Ascending aorta (tissue), 2 donors: ENCODE measurements at regions not wholly inside any gene's neighbourhood (a gene's known extent, or its start where the extent isn't known, plus 50 kb on each side); places are given as distances from the start of the nearest gene placed in this dataset.

Experiments used
- DNase-seq, 2 donors: peaks; one replicate each; pipeline ENCODE4 v3.0.0-alpha.2; 2019; ENCODE audit warnings: low spot score in 2 of 2
- H3K27ac ChIP-seq, 2 donors: fragments of 200-600 bp; sonication (generic); one replicate each; pipeline ENCODE4 v1.5.1; 2016 to 2017; ENCODE audit warnings: mild to moderate bottlenecking in 1 of 2
- H3K27me3 ChIP-seq: fragments of 200-600 bp; sonication (generic); one replicate; pipeline ENCODE4 v1.5.1; 2017
- H3K36me3 ChIP-seq, 2 donors: fragments of 200-600 bp; sonication (generic); one replicate each; pipeline ENCODE4 v1.5.1; 2016
- H3K4me1 ChIP-seq, 2 donors: fragments of 200-600 bp; sonication (generic); one replicate each; pipeline ENCODE4 v1.5.1; 2016 to 2017; ENCODE audit warnings: mild to moderate bottlenecking in 1 of 2
- H3K4me3 ChIP-seq, 2 donors: fragments of 200-600 bp; sonication (generic); one replicate each; pipeline ENCODE4 v1.5.1; 2016 to 2017; ENCODE audit warnings: mild to moderate bottlenecking in 1 of 2
- H3K9me3 ChIP-seq, 2 donors: fragments of 200-600 bp; sonication (generic); one replicate each; pipeline ENCODE4 v1.5.1; 2016
- CTCF ChIP-seq, 3 experiments: fragments of 200-600 bp in 2 of 3; fragments of 450-650 bp in 1 of 3; sonication (generic) in 2 of 3; IDR thresholded peaks; one replicate each; pipeline ENCODE4 v1.5.1; 2016 to 2019; ENCODE audit warnings: antibody characterized with exemption in 3 of 3, mild to moderate bottlenecking in 1 of 3, moderate library complexity in 1 of 3
- intact Hi-C: fragments of 100-400 bp; cut with DNase I; formaldehyde crosslinking; loops from one replicate; pipeline ENCODE4 v1.15.1; 2023

GRCh38 chr2:16249246-16250055 lies 309.1 kb downstream of the MYCN start:
- Histone ChIP-seq H3K9me3 (no peaks in the 10 kb centered on the region), H3K27ac (no peak overlapping the region), H3K27me3 (no peaks in the 10 kb centered on the region), H3K4me3 (no peak overlapping the region), H3K36me3 (no peaks in the 10 kb centered on the region), H3K4me1 (no peaks in the 10 kb centered on the region)
- no peak for TF ChIP-seq CTCF (IDR thresholded peaks at IDR 0.05)
- intact Hi-C loops = no loop called here
- no peak for DNase-seq

GRCh38 chr2:16248571-16249105 lies 308.3 kb downstream of the MYCN start:
- H3K4me3 ChIP-seq = no peak overlapping the region
- intact Hi-C loops = no loop called here
- H3K4me1 ChIP-seq = no peaks in the 10 kb centered on the region
- no peaks in the 10 kb centered on the region for H3K27me3 ChIP-seq
- no peaks in the 10 kb centered on the region for H3K9me3 ChIP-seq
- no peak for TF ChIP-seq CTCF (IDR thresholded peaks at IDR 0.05)
- H3K36me3 ChIP-seq = no peaks in the 10 kb centered on the region
- no peak for DNase-seq
- no peak overlapping the region for H3K27ac ChIP-seq

- DNase-seq = no peak
- Histone ChIP-seq H3K4me3 (no peak overlapping the region), H3K9me3 (no peaks in the 10 kb centered on the region), H3K27ac (no peak overlapping the region), H3K4me1 (no peaks in the 10 kb centered on the region), H3K36me3 (no peaks in the 10 kb centered on the region), H3K27me3 (no peaks in the 10 kb centered on the region)
- TF ChIP-seq CTCF (IDR thresholded peaks at IDR 0.05) = no peak
- intact Hi-C loops = no loop called here
These were observed 307.2 kb downstream of the MYCN start for GRCh38 chr2:16247326-16248122.

GRCh38 chr2:16246911-16247310 lies 306.6 kb downstream of the MYCN start:
- H3K4me1 ChIP-seq = no peaks in the 10 kb centered on the region
- no peak for TF ChIP-seq CTCF (IDR thresholded peaks at IDR 0.05)
- intact Hi-C loops = no loop called here
- no peak overlapping the region for H3K4me3 ChIP-seq
- H3K27ac ChIP-seq = no peak overlapping the region
- H3K27me3 ChIP-seq = no peaks in the 10 kb centered on the region
- no peaks in the 10 kb centered on the region for H3K36me3 ChIP-seq
- DNase-seq = no peak
- H3K9me3 ChIP-seq = no peaks in the 10 kb centered on the region

GRCh38 chr2:16246281-16246850 lies 306.0 kb downstream of the MYCN start:
- no peak for DNase-seq
- H3K4me3 ChIP-seq = no peak overlapping the region
- H3K9me3 ChIP-seq = no peaks in the 10 kb centered on the region
- no peak for TF ChIP-seq CTCF (IDR thresholded peaks at IDR 0.05)
- H3K27me3 ChIP-seq = no peaks in the 10 kb centered on the region
- no peak overlapping the region for H3K27ac ChIP-seq
- no peaks in the 10 kb centered on the region for H3K4me1 ChIP-seq
- intact Hi-C loops = no loop called here
- H3K36me3 ChIP-seq = no peaks in the 10 kb centered on the region
